Right lobe of liver (tissue), 4 donors: ENCODE measurements at regions not wholly inside any gene's neighbourhood (a gene's known extent, or its start where the extent isn't known, plus 50 kb on each side); places are given as distances from the start of the nearest gene placed in this dataset.

Source experiments
- CTCF ChIP-seq, 4 donors: fragments of 200-600 bp in 3 of 4; fragments of 450-650 bp in 1 of 4; IDR thresholded peaks; one replicate each; pipeline versions ENCODE4 v1.5.1 to v1.8.0; 2016 to 2022; ENCODE audit warnings: antibody characterized with exemption in 4 of 4, mild to moderate bottlenecking in 2 of 4
- POLR2A ChIP-seq: fragments of 450-650 bp; IDR thresholded peaks from one replicate; pipeline ENCODE4 v1.6.1; 2017; ENCODE audit warnings: antibody characterized with exemption, mild to moderate bottlenecking
- donor health status: DM: no; HTN: no; CAD: no.
- donor health status: DM: no; HTN: no; CAD: no.
- donor health status: DM: no; HTN: yes; CAD: no.

GRCh38 chr21:27158967-27159366, 192.1 kb upstream of the ADAMTS5 start:
- TF ChIP-seq CTCF (IDR thresholded peaks at IDR 0.05), result no peak
- no peak for TF ChIP-seq POLR2A
